ENCODE measurements at regions not wholly inside any gene's neighbourhood (a gene's known extent, or its start where the extent isn't known, plus 50 kb on each side); places are given as distances from the start of the nearest gene placed in this dataset.

DNA sequence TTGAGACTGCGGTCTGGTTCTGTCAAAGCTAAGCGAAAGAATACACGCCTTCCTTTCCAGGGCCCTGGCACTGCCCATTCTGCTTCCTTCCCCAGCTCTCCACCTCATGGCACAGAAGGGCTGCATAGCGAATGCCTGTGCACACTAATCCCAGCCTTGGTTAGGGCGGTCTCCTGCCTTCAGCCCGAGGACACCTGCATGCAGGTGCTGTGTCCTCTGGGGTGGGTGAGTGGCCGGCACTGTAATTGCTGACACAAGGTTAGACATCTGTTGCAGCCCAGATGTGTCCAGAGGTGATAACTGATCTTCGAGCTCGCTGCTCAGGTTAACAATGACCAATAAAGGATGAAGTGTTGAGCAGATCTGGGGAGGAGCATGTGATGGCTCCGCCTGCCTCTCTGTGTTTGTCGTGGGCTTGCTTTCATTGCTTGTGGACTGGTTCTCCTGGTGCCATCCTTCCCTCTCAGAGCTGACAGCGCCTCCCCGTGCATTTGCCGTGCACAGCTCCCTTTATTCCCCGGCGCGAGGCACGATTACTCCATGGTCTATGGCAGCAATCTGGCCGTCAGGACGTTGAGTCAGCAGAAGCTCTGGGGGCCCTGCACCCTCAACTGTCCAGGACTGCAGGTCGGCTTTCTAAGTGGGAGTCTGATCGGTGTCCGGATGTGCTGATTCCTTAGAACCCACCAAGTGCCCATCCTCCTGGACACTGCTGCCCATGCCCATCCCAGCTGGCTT lies 1088.2 kb downstream of the BRD1 start:
- DNase-seq (ENCODE audit: insufficient read length, low spot score) (no peak), FAIRE-seq (no peak)

DNA sequence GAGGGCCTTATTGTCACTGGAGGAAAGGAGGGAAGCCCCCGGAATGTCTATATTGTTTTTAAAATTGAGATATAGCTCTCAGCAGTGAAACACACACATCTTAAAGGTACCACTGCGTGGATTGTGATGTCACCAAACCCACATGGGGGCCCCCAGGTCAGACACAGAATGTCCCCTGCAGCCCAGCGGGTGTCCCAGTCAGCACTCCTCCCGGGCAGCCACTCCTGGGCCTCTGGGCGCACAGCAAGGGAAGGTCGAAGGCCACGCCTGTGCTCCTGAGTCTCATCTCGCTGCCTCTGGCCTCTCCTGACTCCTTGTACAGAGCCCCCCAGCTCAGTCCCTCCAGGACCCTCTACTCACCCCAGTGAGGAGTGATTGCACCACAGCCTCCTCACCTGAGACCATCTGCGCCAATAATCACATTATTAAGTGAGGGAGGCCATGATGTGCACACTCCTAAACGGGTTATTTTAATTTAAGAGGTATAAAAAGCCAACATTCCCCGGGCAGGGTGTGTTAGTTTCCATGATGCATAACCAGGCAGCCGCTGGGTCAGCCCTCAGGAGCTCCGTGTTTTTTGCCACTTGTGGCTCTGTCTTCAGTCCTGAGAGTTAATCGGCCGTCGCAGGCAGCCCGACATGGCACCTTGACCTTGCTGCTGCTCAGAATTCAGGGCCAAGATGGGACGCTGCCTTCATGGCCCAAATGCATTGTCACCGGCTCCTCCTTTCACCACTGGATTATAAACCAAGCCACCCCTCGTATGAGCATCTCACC lies 1089.3 kb downstream of the BRD1 start:
- DNase-seq (ENCODE audit: insufficient read length, low spot score) (no peak), FAIRE-seq (no peak)

DNA sequence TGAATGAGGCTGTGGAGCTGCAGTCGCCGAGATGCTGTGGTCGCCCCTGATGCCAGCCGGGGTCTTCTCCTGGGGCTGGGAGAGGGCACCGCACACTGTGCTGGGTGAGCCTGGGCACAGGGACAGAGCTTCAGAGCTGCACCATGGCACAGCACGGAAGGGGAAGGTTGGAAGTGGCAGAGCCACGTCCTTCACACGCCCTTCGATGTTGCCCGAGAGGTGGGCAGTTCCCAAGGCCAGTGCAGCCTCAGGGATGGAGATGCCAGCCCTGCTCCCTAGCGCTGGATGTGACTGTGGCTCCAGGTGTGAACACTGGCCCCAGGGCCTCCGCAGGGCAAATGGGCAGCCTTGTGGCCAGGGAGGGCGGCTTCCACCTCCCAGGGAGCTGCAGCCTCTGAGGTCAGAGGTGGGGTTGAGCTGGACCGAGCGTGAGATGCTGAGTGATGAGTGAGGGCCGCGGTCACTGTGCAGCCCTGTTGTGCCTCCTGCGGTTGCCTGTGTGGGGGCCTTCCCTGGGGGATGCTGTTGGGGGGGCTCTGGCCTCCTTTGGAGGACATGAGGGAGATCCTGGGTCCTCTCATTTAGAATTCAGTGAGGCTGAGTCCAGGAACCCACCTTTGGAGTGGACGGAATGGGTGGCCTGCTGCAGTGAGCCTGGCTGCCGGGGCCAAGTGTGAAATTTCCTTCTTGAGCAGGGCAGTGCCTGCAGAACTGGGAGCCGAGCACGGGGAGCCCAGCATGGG lies 1090.0 kb downstream of the BRD1 start:
- no peak for FAIRE-seq
- no peak for DNase-seq (ENCODE audit: insufficient read length, low spot score)

DNA sequence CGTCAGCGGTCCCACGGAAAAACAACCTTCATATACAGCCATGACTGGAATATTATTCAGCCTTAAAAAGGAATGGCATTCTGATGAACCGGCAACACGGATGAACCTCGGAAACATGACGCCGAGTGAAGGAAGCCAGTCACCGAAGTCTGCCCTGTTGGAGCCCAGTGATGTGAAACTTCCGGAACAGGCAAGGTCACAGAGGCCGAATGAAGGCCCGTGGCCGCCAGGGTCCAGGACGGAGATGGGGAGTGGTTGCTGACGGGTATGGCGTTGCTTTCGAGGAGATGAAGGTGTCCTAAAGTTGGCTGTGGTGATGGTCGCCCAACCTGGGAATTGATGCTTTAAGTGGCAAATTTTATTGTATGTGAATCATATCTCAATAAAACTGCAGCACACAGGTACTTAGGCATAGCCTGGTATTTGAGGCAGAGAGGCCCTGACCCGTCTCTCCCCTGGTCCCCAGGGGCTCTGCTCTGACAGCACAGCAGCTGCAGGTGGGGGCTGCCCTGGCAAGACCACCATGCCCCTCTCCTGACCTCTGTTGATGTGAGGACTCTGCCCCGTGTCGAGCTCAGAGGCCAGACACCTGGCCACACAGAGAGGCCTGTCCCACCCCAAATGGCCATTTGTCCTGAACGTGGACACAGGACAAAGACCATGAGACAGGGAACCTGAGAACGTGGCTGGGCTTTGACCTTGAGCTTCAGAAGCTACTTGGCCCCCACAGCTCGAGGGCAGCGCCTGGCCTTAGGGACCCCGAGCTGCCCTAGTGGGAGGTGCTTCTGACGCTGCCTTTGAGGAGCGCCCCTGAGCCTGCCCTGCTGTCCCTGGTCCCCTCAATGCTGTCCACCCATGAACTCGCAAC lies 1090.8 kb downstream of the BRD1 start:
- DNase-seq (ENCODE audit: insufficient read length, low spot score) (no peak), FAIRE-seq (no peak)

DNA sequence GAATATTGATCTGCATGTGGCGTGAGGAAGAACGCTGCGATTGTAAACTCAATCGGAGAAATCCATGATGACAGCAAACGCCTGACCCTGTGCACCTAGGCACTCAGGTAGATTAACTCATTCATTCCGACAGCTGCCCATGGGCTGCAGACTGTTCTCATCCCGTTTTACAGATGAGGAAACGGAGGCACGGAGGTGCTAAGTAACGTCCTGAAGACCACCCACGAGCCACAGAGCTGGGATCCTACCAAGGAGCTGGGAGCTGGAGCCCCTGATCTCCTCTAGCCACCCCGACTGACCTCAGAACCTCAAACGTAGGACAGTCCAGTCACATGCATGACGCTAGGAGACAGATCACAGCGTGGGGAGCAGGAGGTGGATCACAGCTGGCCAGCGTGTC lies 1092.7 kb downstream of the BRD1 start:
- DNase-seq (ENCODE audit: insufficient read length, low spot score) = no peak
- FAIRE-seq = no peak

DNA sequence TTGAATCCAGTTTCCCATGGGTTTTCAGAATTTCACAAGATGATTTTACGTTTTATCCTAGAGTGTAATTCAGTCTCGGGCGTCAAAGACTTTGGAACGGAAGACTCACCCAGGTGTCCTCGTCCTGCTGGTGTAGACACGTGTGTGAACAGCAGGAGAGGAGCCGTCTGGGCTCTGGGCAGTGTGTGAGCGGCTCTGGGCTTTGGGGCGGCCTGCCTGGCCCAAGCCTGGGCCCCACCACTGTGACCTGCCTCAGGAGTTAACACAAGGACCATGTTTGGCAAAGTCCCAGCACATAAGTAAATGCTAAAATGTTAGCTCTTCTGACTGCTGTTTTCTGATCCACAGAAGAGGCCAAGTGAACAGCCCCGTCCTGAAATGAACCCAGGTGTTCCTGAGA lies 1093.3 kb downstream of the BRD1 start:
- DNase-seq (ENCODE audit: insufficient read length, low spot score) = no peak
- no peak for FAIRE-seq

DNA sequence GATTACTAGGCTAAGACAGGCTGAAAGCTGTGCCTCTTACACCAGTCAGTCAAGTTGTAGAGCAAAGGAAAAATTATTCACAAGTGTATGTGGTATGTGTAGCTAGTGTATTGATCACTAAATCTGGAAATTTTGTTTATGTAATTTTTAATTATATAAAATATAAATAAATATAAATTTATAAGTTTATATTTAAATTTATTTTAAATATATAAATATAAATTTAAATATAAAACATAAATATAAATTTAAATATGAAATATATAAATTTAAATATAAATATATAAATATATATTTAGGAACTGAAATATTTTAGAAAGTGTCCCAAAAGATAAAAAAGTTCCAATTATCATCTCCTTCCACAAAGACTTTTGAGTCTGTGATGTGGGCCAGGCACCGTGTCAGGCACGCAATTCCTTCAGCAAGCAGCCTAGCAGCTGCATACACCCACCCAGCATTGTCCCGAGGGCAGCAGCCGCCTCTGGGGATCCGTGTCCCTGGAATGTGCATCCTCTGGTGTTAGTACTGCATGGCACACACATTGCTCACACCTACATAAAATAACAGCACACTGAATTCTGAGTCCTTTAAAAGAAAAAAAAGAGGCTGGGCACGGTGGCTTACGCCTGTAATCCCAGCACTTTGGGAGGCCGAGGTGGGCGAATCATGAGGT lies 1098.0 kb downstream of the BRD1 start:
- DNase-seq (ENCODE audit: insufficient read length, low spot score) = no peak
- FAIRE-seq = no peak

DNA sequence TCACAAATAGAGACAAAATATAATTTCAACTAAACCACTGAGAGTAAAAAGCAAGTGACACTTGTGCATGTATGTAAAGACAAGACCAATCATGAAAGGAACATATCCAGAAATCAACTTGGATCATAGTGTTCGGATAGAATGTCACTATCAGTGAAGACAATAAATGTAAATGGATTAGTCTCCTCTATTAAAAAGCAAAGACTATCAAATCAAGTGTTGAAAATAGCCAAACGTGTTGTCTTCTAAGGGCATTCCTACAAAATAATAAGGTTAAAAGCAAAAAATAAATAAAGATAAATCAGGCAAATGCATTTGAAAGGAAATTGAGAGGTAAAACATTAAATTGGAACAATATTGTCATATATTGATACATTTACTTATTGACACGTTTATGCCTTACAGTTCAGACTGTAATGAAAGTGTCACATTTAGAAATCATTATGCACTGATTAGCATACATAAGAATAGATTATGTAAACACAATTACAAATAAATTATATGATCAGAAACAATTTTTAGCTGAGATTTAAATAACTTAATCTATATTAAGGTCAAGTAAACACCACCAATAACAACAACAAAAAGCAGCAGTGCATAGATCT lies 1100.1 kb downstream of the BRD1 start:
- FAIRE-seq = no peak

DNA sequence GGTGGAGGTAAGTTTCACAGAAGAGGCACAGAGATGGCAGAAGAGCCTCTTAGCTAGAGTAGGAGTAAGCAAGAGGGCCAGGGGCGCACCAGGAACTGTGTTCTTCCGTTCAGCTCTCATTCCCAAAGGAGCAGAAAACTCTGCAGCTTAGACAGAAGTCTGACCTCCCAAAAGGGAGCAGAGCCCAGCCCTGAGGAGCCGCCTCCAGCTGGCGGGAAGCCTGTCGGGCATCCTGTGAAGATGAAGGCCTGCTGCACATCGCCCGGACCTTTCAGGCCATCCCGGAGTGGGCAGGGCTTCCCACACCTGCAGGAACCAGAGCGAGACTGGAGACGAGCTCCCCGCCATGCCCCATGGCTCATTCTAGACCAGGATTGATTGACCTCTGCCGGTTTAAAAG lies 1102.8 kb downstream of the BRD1 start:
- DNase-seq (ENCODE audit: insufficient read length, low spot score) (no peak), FAIRE-seq (no peak)

More for the DNA sequence above, 1100.1 kb downstream of the BRD1 start:
- DNase-seq (ENCODE audit: insufficient read length, low spot score) = no peak

DNA sequence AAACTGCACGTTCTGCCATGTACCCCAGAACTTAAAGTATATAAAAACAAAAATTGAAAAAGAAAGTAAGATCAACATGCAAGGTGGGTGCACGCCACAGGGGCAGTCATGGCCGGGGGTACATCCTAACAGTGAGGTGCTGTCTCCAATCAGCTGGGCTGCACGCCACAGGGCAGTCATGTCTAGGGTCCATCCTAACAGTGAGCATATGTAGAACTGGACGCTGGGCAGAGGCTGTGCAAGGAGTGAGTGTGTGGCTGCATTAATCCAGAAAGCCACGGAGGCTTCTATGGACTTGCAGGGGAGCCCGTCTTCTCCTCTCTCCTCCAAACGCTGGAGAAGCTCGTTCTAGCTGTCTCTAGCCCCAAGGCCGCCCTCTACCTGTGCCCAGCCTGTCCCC lies 1105.0 kb downstream of the BRD1 start:
- DNase-seq (ENCODE audit: insufficient read length, low spot score) = no peak
- FAIRE-seq = no peak

DNA sequence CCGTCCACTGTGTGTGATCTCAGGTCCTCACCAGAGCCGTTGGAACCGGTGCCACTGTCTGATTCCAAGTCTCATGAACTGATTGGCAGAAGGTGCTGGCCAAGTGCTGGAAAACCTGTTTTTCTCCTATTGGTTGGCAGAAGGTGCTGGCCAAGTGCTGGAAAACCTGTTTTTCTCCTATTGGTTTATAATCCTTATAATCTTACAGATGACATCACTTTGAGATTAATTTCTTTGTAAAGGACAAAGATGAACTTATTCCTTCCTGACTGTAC lies 1106.3 kb downstream of the BRD1 start:
- DNase-seq (ENCODE audit: insufficient read length, low spot score) (no peak), FAIRE-seq (no peak)

DNA sequence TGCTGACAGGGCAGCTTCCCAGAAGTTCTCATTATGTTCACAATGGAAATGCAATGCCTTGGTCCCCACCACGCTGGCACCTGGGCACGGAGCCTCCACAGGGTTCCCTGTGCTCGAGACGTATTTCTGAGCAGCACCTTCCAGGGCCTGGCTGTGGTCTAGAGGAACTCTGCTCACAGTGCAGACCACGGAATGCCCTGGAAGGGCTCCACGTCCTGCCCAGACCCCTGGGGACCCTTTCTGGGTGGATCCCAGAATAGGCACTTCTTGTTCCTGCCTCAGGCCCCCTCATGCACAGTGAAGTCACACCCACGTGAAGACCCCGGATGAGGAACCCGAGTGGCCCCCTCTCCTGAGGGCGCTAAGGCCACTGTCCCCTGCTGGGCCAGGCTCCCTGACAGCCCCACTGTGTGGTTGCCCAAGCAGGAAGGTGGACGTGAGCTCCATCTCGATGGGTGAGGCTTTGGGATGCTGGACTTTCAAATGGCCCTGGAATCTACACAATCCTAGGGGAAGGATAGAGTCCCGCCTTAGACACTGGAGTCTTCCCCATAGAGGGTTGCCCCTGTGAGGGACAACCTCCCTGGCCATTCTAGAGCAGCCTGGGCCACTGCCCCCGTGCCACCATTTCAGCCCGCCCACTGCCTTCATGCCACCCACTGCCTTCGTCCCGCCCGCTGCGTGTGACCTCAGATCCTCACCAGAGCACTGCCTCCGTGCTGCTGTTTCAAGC lies 1106.8 kb downstream of the BRD1 start:
- DNase-seq (ENCODE audit: insufficient read length, low spot score) (no peak), FAIRE-seq (no peak)

DNA sequence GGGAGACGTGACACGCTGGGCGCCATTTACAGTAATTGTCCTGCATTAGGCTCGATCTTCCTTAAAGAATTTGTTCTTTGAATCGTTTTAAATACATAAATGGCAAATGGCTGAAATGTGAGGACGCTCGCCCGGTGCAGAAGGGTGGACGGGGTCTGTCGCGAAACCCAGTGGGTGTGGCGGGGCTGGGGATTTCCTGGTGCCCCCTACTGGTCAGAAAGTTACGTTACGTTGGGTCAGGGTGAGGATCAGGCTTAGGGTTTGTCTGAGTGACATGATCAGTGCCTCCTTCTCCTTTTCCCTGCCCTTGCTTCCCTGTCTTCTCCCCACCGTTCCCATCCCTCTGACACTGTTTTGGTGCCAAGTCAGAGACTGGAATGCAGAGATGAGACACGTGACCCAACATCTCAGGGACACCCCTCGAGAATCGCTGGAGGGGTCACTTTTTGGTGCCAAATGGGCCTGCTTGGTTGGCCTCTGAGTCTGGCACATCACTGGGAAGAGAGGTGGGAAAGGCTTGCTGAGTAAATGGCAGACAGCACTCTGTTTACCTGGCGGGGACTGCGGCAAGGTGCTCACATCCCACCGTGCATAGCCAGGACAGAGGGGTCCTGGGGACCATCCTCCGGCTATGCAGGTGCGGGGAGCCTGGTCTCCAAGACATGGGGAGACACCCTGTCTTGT lies 1107.6 kb downstream of the BRD1 start:
- DNase-seq (ENCODE audit: insufficient read length, low spot score) (no peak), FAIRE-seq (no peak)

DNA sequence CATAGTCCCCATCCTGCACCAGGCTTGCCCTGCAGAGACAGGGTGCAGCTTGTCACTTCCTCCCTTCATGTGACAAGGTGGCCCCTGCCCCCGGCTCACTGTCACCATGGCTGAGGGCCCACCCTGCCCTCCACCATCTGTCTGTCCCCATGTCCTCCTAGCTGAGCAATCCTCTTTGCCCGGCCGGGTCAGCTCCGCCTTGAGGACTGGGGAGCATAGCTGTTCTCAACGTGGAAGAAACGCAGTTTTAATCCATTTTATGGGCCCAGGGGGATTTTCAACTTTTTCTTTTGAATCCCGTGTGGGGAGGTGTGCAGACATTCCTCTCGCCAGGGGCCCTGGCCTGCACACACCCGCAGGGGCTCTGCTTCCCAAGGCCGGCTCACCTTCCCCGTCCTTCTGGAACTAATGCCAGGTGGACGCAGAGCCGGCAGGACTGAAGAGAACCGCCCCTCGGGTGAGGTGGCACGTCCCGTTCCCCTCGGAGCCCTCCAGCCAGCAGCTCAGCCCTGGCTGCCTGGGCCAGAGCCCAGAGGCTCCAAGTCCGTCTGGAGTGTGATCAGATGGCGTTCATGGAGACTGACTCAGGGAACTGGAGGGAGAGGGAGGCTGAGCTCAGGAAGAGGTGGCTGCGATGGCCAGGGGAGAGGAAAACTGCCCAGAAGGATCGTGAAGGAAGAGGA lies 1108.7 kb downstream of the BRD1 start:
- no peak for FAIRE-seq
- DNase-seq (ENCODE audit: insufficient read length, low spot score) = no peak

DNA sequence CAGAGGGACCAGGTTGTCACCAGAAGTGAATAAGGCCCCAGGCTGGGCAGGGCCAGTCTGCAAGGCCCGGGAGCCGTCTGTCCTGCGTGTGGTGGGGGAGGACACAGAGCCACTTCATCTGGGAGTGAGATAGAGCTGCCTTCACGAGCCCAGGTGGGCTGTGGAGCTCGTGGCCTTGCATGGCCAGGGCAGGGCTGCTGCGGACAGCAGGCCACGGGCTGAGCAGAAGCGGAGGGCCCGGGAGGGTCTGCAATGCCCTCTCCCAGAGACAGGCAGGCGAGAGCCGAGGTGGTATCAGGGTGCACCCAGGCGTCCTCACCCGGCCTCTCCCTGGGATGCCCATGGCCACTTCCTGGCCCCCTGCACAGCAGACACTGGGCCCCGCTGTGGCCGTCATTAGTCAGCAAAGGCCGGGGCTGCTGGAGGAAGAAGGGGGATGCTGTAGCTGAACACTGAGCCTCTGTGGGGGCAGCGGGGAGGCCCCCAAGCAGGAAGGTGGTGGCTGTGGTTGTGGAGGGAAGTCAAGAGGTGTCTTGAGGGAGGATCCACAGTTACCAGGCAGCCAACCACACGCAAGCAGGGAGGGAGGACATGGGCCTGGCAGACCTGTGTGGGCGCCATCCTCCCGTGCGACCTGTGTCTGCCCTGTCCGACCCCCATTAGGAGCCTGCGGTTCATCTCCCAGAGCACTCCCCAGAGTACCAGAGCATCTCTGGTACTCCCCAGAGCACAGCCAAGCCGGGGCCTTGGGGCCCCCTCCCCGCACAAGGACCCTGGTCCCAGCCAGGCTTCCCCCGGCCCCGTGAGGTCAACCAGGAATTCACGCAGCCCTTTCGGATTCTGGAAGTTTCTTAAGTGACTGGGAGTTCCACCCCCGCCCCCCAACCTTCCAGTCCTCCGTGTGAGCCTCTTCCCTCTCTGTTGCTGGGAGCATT lies 1109.5 kb downstream of the BRD1 start:
- FAIRE-seq (no peak), DNase-seq (ENCODE audit: insufficient read length, low spot score) (no peak)

DNA sequence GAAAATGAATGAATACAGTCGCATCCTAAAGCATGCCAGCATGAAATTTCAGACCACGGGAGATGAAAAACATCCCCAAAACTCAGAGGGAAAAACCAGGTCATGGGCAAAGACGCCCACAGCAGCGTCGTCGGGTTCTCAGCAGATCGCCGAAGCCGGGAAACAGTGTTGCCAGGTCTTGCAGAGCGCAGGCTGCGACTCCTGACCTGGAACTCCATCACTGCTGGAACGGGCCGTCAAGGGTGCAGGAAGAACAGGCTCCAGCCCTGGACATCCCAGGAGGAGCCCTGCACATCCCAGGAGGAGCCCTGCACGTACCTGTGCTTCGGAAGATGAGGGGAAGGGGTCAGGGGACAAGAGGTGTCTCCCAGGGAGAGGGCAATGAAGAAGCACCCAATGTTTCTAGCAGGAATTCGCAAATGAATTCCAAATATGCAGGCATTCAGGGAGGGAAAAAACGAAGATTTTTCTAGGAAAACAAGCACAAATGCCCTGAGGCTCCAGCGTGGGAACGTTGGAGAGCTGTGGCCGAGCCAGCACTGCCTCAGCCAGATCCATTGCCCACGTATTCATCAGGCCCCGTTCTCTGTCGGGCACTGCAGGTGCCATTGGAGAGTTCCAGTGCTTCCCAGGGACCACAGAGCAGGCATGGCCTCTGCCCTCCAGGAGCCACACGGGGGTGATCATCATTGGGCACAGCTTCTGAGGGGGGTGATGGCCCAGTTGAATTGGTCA lies 1110.4 kb downstream of the BRD1 start:
- no peak for DNase-seq (ENCODE audit: insufficient read length, low spot score)
- FAIRE-seq = no peak

All from HTR-8/SVneo (cell line).